ENCODE measurements at regions not wholly inside any gene's neighbourhood (a gene's known extent, or its start where the extent isn't known, plus 50 kb on each side); places are given as distances from the start of the nearest gene placed in this dataset.

DNA sequence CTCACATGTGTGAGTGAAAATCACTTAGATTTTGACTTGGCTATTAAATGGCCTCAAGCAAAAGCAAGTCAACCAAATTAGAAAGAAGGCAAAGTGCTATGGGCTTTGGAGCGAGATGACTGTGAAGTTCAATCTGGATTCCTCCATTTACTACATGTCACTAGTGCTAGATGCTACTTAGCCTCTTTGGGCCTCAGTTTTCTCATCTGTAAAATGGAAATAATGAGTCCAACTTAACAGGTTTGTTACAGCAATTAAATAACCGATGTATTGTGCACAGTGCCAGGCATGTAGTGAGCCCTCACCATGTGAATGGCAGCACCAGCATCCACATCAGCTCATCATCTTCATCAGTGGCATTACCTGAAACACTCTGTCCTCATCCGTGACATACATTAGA lies 376.3 kb downstream of the MTX2 start:
- TF ChIP-seq POLR2AphosphoS5 (IDR thresholded peaks at IDR 0.05; ENCODE audit: low read depth, low read length) (no peak), POLR2A (IDR thresholded peaks at IDR 0.05; ENCODE audit: low read depth, low read length) (no peak)

Data from GM12891 (cell line).